Fibroblast of lung (primary cell): ENCODE measurements at regions not wholly inside any gene's neighbourhood (a gene's known extent, or its start where the extent isn't known, plus 50 kb on each side); places are given as distances from the start of the nearest gene placed in this dataset.
A peak's percentile ranks its signal among the peaks of the same experiment; 100 is the strongest.

Source experiments
- DNase-seq, 2 donors: peaks; one replicate each; pipeline versions ENCODE4 v3.0.0 to v3.0.0-alpha.2; 2010; ENCODE audit warnings: low read depth in 2 of 2
- H2AFZ ChIP-seq: 2 replicates; pipeline ENCODE4 v1.5.1; 2012; ENCODE audit warnings: low read length, control low read depth, inconsistent platforms
- H3K27ac ChIP-seq: 2 replicates; pipeline ENCODE4 v1.5.1; 2011; ENCODE audit warnings: low read length, control low read depth; ENCODE audit not compliant: insufficient read depth
- H3K27me3 ChIP-seq: 2 replicates; pipeline ENCODE4 v1.5.1; 2011; ENCODE audit warnings: mild to moderate bottlenecking, low read length; ENCODE audit not compliant: control insufficient read depth, insufficient read depth
- H3K36me3 ChIP-seq: 2 replicates; pipeline ENCODE4 v1.5.1; 2011; ENCODE audit warnings: low read length; ENCODE audit not compliant: control insufficient read depth, insufficient read depth
- H3K4me1 ChIP-seq: 2 replicates; pipeline ENCODE4 v1.5.1; 2011; ENCODE audit warnings: low read length; ENCODE audit not compliant: control insufficient read depth, insufficient read depth; ENCODE audit errors: extremely low read depth
- H3K4me2 ChIP-seq: 2 replicates; pipeline ENCODE4 v1.5.1; 2011; ENCODE audit warnings: low read length, control low read depth; ENCODE audit not compliant: insufficient read depth; ENCODE audit errors: extremely low read depth
- H3K4me3 ChIP-seq, 4 experiments: fragments of 200-600 bp in 1 of 4; sonication (generic) in 1 of 4; replicated peaks in 1 of 4; 2 replicates each; pipeline ENCODE4 v1.5.1; 2011 to 2016; ENCODE audit warnings: low read length in 4 of 4, low read depth in 3 of 4, mild to moderate bottlenecking in 3 of 4, control low read depth in 2 of 4, inconsistent platforms in 1 of 4, mixed read lengths in 1 of 4; ENCODE audit not compliant: insufficient read depth in 1 of 4; ENCODE audit errors: control extremely low read depth in 1 of 4
- H3K79me2 ChIP-seq: 2 replicates; pipeline ENCODE4 v1.5.1; 2012; ENCODE audit warnings: mild to moderate bottlenecking, low read length, inconsistent platforms; ENCODE audit not compliant: control insufficient read depth, insufficient read depth
- H3K9ac ChIP-seq: 2 replicates; pipeline ENCODE4 v1.5.1; 2011; ENCODE audit warnings: mild to moderate bottlenecking, low read length, control low read depth; ENCODE audit not compliant: insufficient read depth
- H3K9me3 ChIP-seq: 2 replicates; pipeline ENCODE4 v1.5.1; 2012; ENCODE audit warnings: low read depth, low read length; ENCODE audit not compliant: control insufficient read depth, insufficient read depth
- H4K20me1 ChIP-seq: 2 replicates; pipeline ENCODE4 v1.5.1; 2011; ENCODE audit warnings: low read length; ENCODE audit not compliant: control insufficient read depth, insufficient read depth; ENCODE audit errors: extremely low read depth
- CTCF ChIP-seq, 2 donors: IDR thresholded peaks in 1 of 2; conservative IDR thresholded peaks in 1 of 2; 1 replicate in 1 of 2; 2 replicates in 1 of 2; pipeline ENCODE4 v1.5.1; 2011 to 2012; ENCODE audit warnings: low read length in 2 of 2, control low read depth in 1 of 2, inconsistent platforms in 1 of 2, low read depth in 1 of 2, mild to moderate bottlenecking in 1 of 2
- EZH2 ChIP-seq: IDR thresholded peaks from 2 replicates; pipeline ENCODE4 v1.5.1; 2012; ENCODE audit warnings: low read length, control low read depth, mild to moderate bottlenecking; ENCODE audit errors: missing control alignments

GRCh38 chr12:58583529-58583928 is 336.8 kb downstream of the LRIG3 start:
- Histone ChIP-seq H3K27me3 (no peaks in the 10 kb centered on the region), H4K20me1 (no peaks in the 10 kb centered on the region), H3K4me3 (no peak overlapping the region), H3K9ac (no peak overlapping the region), H3K4me2 (no peak overlapping the region), H3K9me3 (no peaks in the 10 kb centered on the region), H3K4me1 (no peaks in the 10 kb centered on the region), H2AFZ (no peak overlapping the region), H3K27ac (no peak overlapping the region), H3K36me3 (no peaks in the 10 kb centered on the region), H3K79me2 (no peaks in the 10 kb centered on the region)
- TF ChIP-seq EZH2 (no peak), CTCF (conservative IDR thresholded peaks at IDR 0.05 in 1 of 2, IDR thresholded peaks at IDR 0.05 in 1 of 2; ENCODE audit: low read depth in 1 of 2, low read length in 2 of 2) (no peak)
- DNase-seq, result peak; percentile 57 to 58

- no peaks in the 10 kb centered on the region for H3K4me1 ChIP-seq
- peak in 1 of 2 donors; percentile 33 for DNase-seq
- no peak overlapping the region for H3K4me2 ChIP-seq
- H4K20me1 ChIP-seq, result no peaks in the 10 kb centered on the region
- no peak overlapping the region for H3K9ac ChIP-seq
- H3K9me3 ChIP-seq, result no peaks in the 10 kb centered on the region
- H3K4me3 ChIP-seq, result no peak overlapping the region
- H3K36me3 ChIP-seq, result no peaks in the 10 kb centered on the region
- no peaks in the 10 kb centered on the region for H3K79me2 ChIP-seq
- H2AFZ ChIP-seq, result no peak overlapping the region
- H3K27me3 ChIP-seq, result no peaks in the 10 kb centered on the region
- H3K27ac ChIP-seq, result no peak overlapping the region
- TF ChIP-seq CTCF (conservative IDR thresholded peaks at IDR 0.05 in 1 of 2, IDR thresholded peaks at IDR 0.05 in 1 of 2; ENCODE audit: low read depth in 1 of 2, low read length in 2 of 2) (no peak), EZH2 (no peak)
Measured at GRCh38 chr12:58583940-58584339, 336.4 kb downstream of the LRIG3 start.

GRCh38 chr12:58584880-58585279 is 335.4 kb downstream of the LRIG3 start:
- no peaks in the 10 kb centered on the region for H3K4me1 ChIP-seq
- H3K4me3 ChIP-seq, result no peak overlapping the region
- no peaks in the 10 kb centered on the region for H3K27me3 ChIP-seq
- H3K27ac ChIP-seq, result no peak overlapping the region
- H3K79me2 ChIP-seq, result no peaks in the 10 kb centered on the region
- H2AFZ ChIP-seq, result no peak overlapping the region
- no peak overlapping the region for H3K9ac ChIP-seq
- no peaks in the 10 kb centered on the region for H3K36me3 ChIP-seq
- no peak overlapping the region for H3K4me2 ChIP-seq
- TF ChIP-seq EZH2 (no peak), CTCF (conservative IDR thresholded peaks at IDR 0.05 in 1 of 2, IDR thresholded peaks at IDR 0.05 in 1 of 2; ENCODE audit: low read depth in 1 of 2, low read length in 2 of 2) (no peak)
- no peaks in the 10 kb centered on the region for H4K20me1 ChIP-seq
- no peaks in the 10 kb centered on the region for H3K9me3 ChIP-seq
- DNase-seq, result peak in 1 of 2 donors; percentile 39
